ENCODE measurements at regions not wholly inside any gene's neighbourhood (a gene's known extent, or its start where the extent isn't known, plus 50 kb on each side); places are given as distances from the start of the nearest gene placed in this dataset.

- Histone ChIP-seq H3K9me2 (replicated peaks; ENCODE audit: insufficient read depth, low read length) (no peaks in the 10 kb centered on the region), H3K4me3 (ENCODE audit: insufficient read depth, low read length, poor library complexity, severe bottlenecking) (no peak overlapping the region), H4K20me1 (ENCODE audit: low read depth, low read length) (no peaks in the 10 kb centered on the region), H2AFZ (ENCODE audit: low read depth, low read length, severe bottlenecking) (no peak overlapping the region), H3K27me3 (ENCODE audit: low read length) (no peaks in the 10 kb centered on the region), H3K9me3 (ENCODE audit: insufficient read depth, low read length) (no peaks in the 10 kb centered on the region), H3F3A (ENCODE audit: insufficient read depth) (peaks cover 37% of the 10 kb centered on the region; the same call in 1 of the 2 replicates), H3K36me3 (ENCODE audit: low read length) (peaks cover 59% of the 10 kb centered on the region), H3K4me2 (ENCODE audit: low read depth, low read length, poor library complexity, severe bottlenecking) (no peak overlapping the region), H3K79me2 (ENCODE audit: insufficient read depth, low read length) (no peaks in the 10 kb centered on the region), H3K27ac (ENCODE audit: low read depth, low read length) (no peak overlapping the region), H3K9ac (ENCODE audit: low read length) (no peak overlapping the region)
- no peak for TF ChIP-seq EZH2phosphoT487 (conservative IDR thresholded peaks at IDR 0.05; ENCODE audit: low read length)
- TF ChIP-seq CTCF (IDR thresholded peaks at IDR 0.05; ENCODE audit: insufficient read depth, low read length, poor library complexity, severe bottlenecking) = no peak
Measured at GRCh38 chr7:35900651-35901050, 99.8 kb downstream of the SEPTIN7 start.

DNA sequence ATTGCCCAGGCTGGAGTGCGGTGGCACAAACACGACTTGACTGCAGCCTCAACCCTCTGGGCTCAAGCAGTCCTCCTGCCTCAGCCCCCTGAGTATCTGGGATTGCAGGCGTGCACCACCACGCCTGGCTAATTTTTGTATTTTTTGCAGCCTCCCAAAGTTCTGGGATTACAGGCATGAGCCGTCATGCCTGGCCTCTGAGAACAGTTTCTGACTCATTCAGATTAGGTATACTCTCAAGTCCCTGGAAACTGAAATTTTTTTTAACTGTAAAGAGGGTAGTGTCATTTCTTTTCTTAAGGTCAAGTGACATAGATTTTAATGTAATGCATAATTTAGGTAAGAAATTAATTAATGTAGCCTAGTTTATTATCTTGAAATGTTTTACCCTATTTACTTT lies 104.7 kb downstream of the SEPTIN7 start:
- peaks cover 36% of the 10 kb centered on the region; the same call in 1 of the 2 replicates for H3F3A ChIP-seq (ENCODE audit: insufficient read depth)
- no peaks in the 10 kb centered on the region for H3K27me3 ChIP-seq (ENCODE audit: low read length)
- H3K9me2 ChIP-seq (replicated peaks; ENCODE audit: insufficient read depth, low read length) = no peaks in the 10 kb centered on the region
- no peaks in the 10 kb centered on the region for H4K20me1 ChIP-seq (ENCODE audit: low read depth, low read length)
- no peak overlapping the region for H3K4me3 ChIP-seq (ENCODE audit: insufficient read depth, low read length, poor library complexity, severe bottlenecking)
- H3K27ac ChIP-seq (ENCODE audit: low read depth, low read length) = peak overlapping the region; percentile 8; the same call in 1 of the 2 replicates
- no peaks in the 10 kb centered on the region for H3K79me2 ChIP-seq (ENCODE audit: insufficient read depth, low read length)
- H2AFZ ChIP-seq (ENCODE audit: low read depth, low read length, severe bottlenecking) = no peak overlapping the region
- H3K9me3 ChIP-seq (ENCODE audit: insufficient read depth, low read length) = no peaks in the 10 kb centered on the region
- TF ChIP-seq CTCF (IDR thresholded peaks at IDR 0.05; ENCODE audit: insufficient read depth, low read length, poor library complexity, severe bottlenecking) (no peak), EZH2phosphoT487 (conservative IDR thresholded peaks at IDR 0.05; ENCODE audit: low read length) (no peak)
- H3K9ac ChIP-seq (ENCODE audit: low read length) = no peak overlapping the region
- H3K36me3 ChIP-seq (ENCODE audit: low read length) = peaks cover 31% of the 10 kb centered on the region
- H3K4me2 ChIP-seq (ENCODE audit: low read depth, low read length, poor library complexity, severe bottlenecking) = no peak overlapping the region

DNA sequence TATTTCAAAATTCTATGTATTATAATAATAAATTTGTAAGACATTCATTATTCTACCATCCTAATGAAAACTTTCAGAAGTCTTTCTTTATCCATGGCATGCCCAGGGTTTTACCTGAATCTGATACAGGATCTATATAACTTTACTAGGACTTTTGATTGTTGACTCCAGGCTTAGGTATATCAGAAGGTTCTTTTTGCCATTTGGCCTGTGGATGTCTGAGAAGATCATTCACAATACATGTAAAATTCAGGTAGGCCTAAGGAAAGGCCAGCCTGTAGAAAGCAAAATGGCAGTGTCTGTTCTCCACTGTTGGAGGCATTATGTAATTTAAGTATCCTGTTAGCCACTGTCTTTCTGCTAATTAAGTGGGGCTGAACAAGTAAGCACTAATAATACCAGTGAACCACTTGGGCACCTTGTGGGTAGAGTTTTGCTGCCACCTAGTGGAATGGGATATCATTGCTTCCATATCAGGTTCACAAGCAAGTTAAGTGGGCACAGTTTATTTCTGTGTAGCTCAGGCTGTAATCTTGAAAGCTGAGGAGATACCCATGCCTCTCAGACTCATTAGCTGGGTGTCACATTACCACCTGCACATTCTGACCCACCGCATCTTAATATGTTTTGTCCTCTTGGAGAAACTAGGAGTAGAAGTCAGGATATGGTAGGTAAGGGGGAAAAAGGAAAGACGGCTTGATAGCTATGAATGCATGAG lies 105.5 kb downstream of the SEPTIN7 start:
- H3K79me2 ChIP-seq (ENCODE audit: insufficient read depth, low read length) = no peaks in the 10 kb centered on the region
- no peaks in the 10 kb centered on the region for H3K9me2 ChIP-seq (replicated peaks; ENCODE audit: insufficient read depth, low read length)
- no peaks in the 10 kb centered on the region for H4K20me1 ChIP-seq (ENCODE audit: low read depth, low read length)
- no peak overlapping the region for H3K9ac ChIP-seq (ENCODE audit: low read length)
- peaks cover 26% of the 10 kb centered on the region for H3K36me3 ChIP-seq (ENCODE audit: low read length)
- no peak overlapping the region for H2AFZ ChIP-seq (ENCODE audit: low read depth, low read length, severe bottlenecking)
- H3K27ac ChIP-seq (ENCODE audit: low read depth, low read length) = peak overlapping the region; percentile 10; the same call in 1 of the 2 replicates
- H3K4me3 ChIP-seq (ENCODE audit: insufficient read depth, low read length, poor library complexity, severe bottlenecking) = no peak overlapping the region
- TF ChIP-seq CTCF (IDR thresholded peaks at IDR 0.05; ENCODE audit: insufficient read depth, low read length, poor library complexity, severe bottlenecking) (peak; percentile 94), EZH2phosphoT487 (conservative IDR thresholded peaks at IDR 0.05; ENCODE audit: low read length) (no peak)
- H3K4me2 ChIP-seq (ENCODE audit: low read depth, low read length, poor library complexity, severe bottlenecking) = no peak overlapping the region
- no peaks in the 10 kb centered on the region for H3K9me3 ChIP-seq (ENCODE audit: insufficient read depth, low read length)
- peaks cover 30% of the 10 kb centered on the region; the same call in 1 of the 2 replicates for H3F3A ChIP-seq (ENCODE audit: insufficient read depth)
- no peaks in the 10 kb centered on the region for H3K27me3 ChIP-seq (ENCODE audit: low read length)

Data from SU-DHL-6 (cell line).